T-helper 2 cell treated with Interferon-gamma antibody and Interleukin-4, amounts not matched to agents 5 μg/mL and 100 μg/mL, for 36 hours (primary cell): ENCODE measurements at regions not wholly inside any gene's neighbourhood (a gene's known extent, or its start where the extent isn't known, plus 50 kb on each side); places are given as distances from the start of the nearest gene placed in this dataset.
"Not testable (repeated sequence)": the region's sequence is repeated elsewhere in the genome, so short reads cannot be mapped to it uniquely, and the experiment has no call there.

Experiments used
- DNase-seq: peaks from one replicate; pipeline ENCODE4 v3.0.0; 2021; ENCODE audit warnings: low spot score
- H3K27ac Mint-ChIP-seq: one replicate; pipeline ENCODE4 v1.8.0; 2021; ENCODE audit warnings: mild to moderate bottlenecking, mixed read lengths
- H3K27me3 Mint-ChIP-seq: one replicate; pipeline ENCODE4 v1.8.0; 2021; ENCODE audit warnings: low read depth, mixed read lengths
- H3K36me3 Mint-ChIP-seq: one replicate; pipeline ENCODE4 v1.8.0; 2021; ENCODE audit warnings: low read depth, mixed read lengths
- H3K4me1 Mint-ChIP-seq: one replicate; pipeline ENCODE4 v1.8.0; 2021; ENCODE audit warnings: low read depth, mixed read lengths
- H3K4me3 Mint-ChIP-seq: one replicate; pipeline ENCODE4 v1.8.0; 2022; ENCODE audit warnings: mild to moderate bottlenecking, moderate library complexity, mixed read lengths
- H3K9me3 Mint-ChIP-seq: one replicate; pipeline ENCODE4 v1.8.0; 2021; ENCODE audit warnings: mixed read lengths

DNA sequence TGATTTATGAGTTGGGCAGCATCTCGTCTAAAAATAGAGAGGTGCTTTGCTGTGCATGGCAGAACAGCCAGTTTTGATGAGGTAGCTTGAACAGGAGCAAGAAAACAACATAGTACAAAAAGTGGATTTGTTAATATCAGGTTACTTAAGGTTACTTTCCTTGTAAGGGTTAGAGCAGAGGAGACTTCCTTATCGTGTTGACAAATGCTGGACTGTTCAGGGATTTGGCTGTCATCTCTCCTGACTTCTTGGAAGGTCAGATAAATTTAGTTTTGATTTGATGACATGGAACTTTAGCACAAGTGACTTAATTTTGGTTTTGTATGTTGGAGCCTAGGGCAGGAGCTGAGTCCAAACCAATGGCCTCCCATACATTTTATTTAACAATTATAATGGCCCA, 163.9 kb upstream of the ELAC2 start:
- Mint-ChIP-seq H3K27me3 (no peaks in the 10 kb centered on the region), H3K36me3 (no peaks in the 10 kb centered on the region), H3K27ac (no peak overlapping the region), H3K4me1 (no peaks in the 10 kb centered on the region), H3K9me3 (peaks cover 6% of the 10 kb centered on the region), H3K4me3 (no peak overlapping the region)
- DNase-seq = no peak

- H3K4me3 Mint-ChIP-seq = no peak overlapping the region
- H3K4me1 Mint-ChIP-seq = no peaks in the 10 kb centered on the region
- no peak overlapping the region for H3K27ac Mint-ChIP-seq
- H3K9me3 Mint-ChIP-seq = peaks cover 14% of the 10 kb centered on the region
- H3K36me3 Mint-ChIP-seq = no peaks in the 10 kb centered on the region
- DNase-seq = no peak
- H3K27me3 Mint-ChIP-seq = no peaks in the 10 kb centered on the region
Measured at GRCh38 chr17:13176436-13176835, 158.6 kb upstream of the ELAC2 start.

DNA sequence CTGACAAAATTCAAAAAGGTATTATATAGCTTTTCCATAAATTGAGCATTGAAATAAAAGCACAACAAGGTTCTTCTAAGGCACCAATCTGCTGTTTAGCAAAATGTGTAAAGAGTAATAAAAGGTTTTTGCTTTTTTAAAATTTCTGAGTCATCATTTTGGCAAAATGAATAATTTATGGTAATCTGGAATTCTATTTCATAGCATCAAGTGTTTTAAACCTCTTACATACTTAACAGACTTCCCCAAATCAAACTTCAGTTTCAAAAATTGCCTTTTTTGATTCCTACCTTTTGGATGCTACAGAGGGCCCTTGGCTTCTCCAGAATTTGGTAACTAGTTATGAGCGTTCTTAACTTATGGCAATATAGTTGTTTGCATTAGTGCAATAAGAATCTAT, 154.0 kb upstream of the ELAC2 start:
- Mint-ChIP-seq H3K9me3 (peaks cover 18% of the 10 kb centered on the region), H3K36me3 (no peaks in the 10 kb centered on the region), H3K27me3 (no peaks in the 10 kb centered on the region), H3K4me1 (no peaks in the 10 kb centered on the region), H3K4me3 (no peak overlapping the region), H3K27ac (no peak overlapping the region)
- no peak for DNase-seq

- H3K4me1 Mint-ChIP-seq = no peaks in the 10 kb centered on the region
- H3K9me3 Mint-ChIP-seq = no peaks in the 10 kb centered on the region
- no peaks in the 10 kb centered on the region for H3K27me3 Mint-ChIP-seq
- H3K27ac Mint-ChIP-seq = no peak overlapping the region
- no peaks in the 10 kb centered on the region for H3K36me3 Mint-ChIP-seq
- no peak for DNase-seq
- H3K4me3 Mint-ChIP-seq = no peak overlapping the region
Measured at GRCh38 chr17:13162361-13162760, 144.5 kb upstream of the ELAC2 start.

DNA sequence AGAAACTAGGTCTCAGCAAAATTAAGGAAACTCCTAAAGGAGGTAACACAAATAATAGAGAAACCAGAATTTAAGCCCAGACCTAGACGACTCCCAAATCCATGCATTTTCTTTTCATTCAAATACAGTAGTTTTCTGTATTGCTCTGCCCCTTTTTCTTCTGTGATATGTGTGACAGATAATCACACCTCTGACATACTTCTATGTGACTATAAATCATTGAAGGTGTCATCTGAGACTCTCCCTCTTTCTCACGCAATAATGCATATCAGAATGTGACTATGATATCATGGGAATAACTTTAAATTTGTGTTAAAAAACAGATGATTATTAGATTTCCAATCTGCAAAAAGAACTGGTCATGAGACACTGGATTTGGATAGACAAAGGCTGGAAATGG, 143.0 kb upstream of the ELAC2 start:
- no peak for DNase-seq
- H3K4me1 Mint-ChIP-seq = no peaks in the 10 kb centered on the region
- H3K9me3 Mint-ChIP-seq = no peaks in the 10 kb centered on the region
- H3K36me3 Mint-ChIP-seq = no peaks in the 10 kb centered on the region
- H3K4me3 Mint-ChIP-seq = no peak overlapping the region
- H3K27ac Mint-ChIP-seq = no peak overlapping the region
- no peaks in the 10 kb centered on the region for H3K27me3 Mint-ChIP-seq

GRCh38 chr17:13160296-13160695, 142.5 kb upstream of the ELAC2 start:
- Mint-ChIP-seq H3K36me3 (no peaks in the 10 kb centered on the region), H3K4me3 (no peak overlapping the region), H3K27me3 (no peaks in the 10 kb centered on the region), H3K27ac (no peak overlapping the region), H3K9me3 (no peaks in the 10 kb centered on the region), H3K4me1 (no peaks in the 10 kb centered on the region)
- DNase-seq = no peak

DNA sequence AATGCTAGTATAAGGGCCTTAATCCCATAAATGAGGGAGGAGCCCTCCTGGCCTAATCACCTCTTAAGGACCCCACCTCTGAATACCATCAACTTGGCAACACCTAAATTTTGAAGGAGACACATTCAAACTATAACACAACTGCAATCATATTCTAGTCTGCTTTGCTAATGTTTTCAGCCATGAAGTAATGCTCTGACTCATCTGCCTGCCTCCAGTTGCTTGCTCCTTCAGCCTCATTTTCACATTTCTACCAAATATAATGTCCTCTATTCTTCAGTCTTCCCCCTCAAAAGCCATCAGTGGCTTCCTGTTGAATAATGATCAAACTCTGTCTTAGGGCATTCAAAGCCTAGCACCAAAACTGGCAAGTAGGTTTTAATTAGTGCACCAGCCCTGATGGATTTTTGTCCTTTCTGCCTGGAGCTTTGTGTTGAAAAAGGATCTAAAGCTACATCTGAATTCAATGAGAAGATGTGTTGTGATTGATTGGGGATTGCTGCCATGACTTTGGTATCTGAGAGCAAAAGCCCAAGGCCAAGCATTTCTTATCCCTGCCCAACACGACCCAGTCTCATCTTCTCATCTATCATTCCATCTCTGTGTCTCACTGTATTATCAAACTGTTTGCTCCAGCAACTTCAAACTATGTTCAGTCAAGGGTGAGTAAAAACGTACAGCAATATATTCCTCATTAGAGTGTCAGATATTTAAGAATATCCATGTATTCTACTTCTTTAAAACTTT, 140.8 kb upstream of the ELAC2 start:
- H3K9me3 Mint-ChIP-seq = no peaks in the 10 kb centered on the region
- H3K36me3 Mint-ChIP-seq = no peaks in the 10 kb centered on the region
- H3K27ac Mint-ChIP-seq = no peak overlapping the region
- H3K27me3 Mint-ChIP-seq = no peaks in the 10 kb centered on the region
- no peak for DNase-seq
- no peak overlapping the region for H3K4me3 Mint-ChIP-seq
- no peaks in the 10 kb centered on the region for H3K4me1 Mint-ChIP-seq

DNA sequence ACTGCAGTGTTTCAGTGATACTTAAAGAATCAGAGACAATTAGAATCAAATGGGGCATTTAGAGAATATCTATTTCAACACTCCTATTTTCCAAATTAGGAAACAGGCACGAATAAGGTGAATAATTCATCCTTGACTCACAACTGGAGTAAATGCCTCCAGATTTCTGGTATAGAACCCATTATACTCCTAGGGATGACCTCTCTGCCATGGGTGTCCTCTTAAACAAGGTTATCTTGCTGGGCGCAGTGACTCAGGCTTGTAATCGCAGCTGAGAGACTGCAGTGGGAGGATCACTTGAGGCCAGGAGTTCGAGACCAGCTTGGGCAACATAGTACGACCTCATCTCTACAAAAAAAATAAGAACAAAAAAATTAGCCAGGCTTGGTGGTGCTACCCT, 139.8 kb upstream of the ELAC2 start:
- no peak for DNase-seq
- H3K36me3 Mint-ChIP-seq = no peaks in the 10 kb centered on the region
- no peaks in the 10 kb centered on the region for H3K27me3 Mint-ChIP-seq
- H3K4me3 Mint-ChIP-seq = no peak overlapping the region
- H3K9me3 Mint-ChIP-seq = no peaks in the 10 kb centered on the region
- H3K4me1 Mint-ChIP-seq = no peaks in the 10 kb centered on the region
- H3K27ac Mint-ChIP-seq = no peak overlapping the region

DNA sequence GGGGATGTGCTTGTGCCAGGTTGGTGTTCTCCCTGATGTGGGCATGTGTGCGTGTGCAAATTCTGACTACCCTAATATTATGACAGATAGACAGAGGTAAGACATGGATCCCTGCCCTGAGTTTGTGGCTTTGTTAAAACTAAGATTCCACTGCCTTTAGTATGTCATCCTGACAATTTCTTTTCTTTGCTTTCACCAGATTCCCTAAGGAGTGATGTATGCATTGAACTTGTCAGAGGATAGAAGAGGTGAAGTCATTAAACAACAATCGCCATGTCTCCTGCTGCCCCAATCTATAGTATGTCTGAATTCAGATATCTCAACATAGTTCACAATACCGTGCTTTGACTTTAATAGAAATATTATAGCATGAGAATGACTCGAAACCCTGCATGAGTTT, 137.1 kb upstream of the ELAC2 start:
- Mint-ChIP-seq H3K4me1 (no peaks in the 10 kb centered on the region), H3K27ac (no peak overlapping the region), H3K9me3 (no peaks in the 10 kb centered on the region), H3K36me3 (no peaks in the 10 kb centered on the region), H3K4me3 (no peak overlapping the region), H3K27me3 (no peaks in the 10 kb centered on the region)
- DNase-seq = no peak

DNA sequence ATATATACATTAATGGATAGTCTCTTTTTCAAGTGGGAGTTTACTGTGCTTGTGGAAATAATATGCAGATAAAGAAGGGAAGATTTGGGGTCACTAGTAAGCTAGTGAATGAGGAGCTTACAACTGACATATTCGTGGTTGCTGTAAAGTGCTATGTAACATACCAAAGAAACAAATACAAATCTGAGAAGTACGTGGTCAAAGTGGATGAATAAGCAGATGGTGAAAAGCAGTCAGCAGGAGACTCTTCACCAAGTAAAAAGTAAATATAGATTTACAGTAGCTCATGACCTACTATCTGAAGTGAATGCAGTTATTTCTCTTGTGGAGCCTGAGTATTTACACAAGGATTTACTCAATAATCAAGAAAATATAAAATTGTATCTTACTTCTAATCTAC, 136.6 kb upstream of the ELAC2 start:
- Mint-ChIP-seq H3K36me3 (no peaks in the 10 kb centered on the region), H3K27ac (no peak overlapping the region), H3K4me3 (no peak overlapping the region), H3K4me1 (no peaks in the 10 kb centered on the region), H3K9me3 (no peaks in the 10 kb centered on the region), H3K27me3 (no peaks in the 10 kb centered on the region)
- no peak for DNase-seq

DNA sequence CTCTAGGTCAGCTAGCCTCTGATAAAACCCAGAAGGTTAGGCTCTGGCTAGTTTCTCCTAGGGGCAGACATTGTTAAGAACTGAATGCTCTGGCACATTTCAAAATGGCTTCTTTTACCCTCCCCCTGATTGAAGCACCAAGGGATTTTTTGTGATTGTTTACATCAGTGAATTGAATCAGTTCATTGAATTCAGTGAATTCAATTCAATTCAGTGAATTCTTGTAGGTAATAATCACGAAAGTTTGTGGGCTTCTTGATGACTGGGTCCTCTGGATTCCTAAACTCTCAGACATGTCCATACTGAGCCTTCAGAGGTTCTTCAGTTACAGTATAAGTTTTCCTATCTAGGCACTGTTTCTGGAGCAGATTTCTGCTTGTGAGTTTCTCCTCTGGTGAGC, 135.2 kb upstream of the ELAC2 start:
- H3K27ac Mint-ChIP-seq = no peak overlapping the region
- H3K4me3 Mint-ChIP-seq = no peak overlapping the region
- no peaks in the 10 kb centered on the region for H3K27me3 Mint-ChIP-seq
- DNase-seq = no peak
- H3K9me3 Mint-ChIP-seq = no peaks in the 10 kb centered on the region
- no peaks in the 10 kb centered on the region for H3K36me3 Mint-ChIP-seq
- no peaks in the 10 kb centered on the region for H3K4me1 Mint-ChIP-seq

GRCh38 chr17:13152501-13152900, 134.7 kb upstream of the ELAC2 start:
- Mint-ChIP-seq H3K27me3 (no peaks in the 10 kb centered on the region), H3K4me3 (no peak overlapping the region), H3K27ac (no peak overlapping the region), H3K9me3 (no peaks in the 10 kb centered on the region), H3K36me3 (no peaks in the 10 kb centered on the region), H3K4me1 (no peaks in the 10 kb centered on the region)
- DNase-seq = no peak

GRCh38 chr17:13150738-13151137, 132.9 kb upstream of the ELAC2 start:
- H3K4me1 Mint-ChIP-seq, H3K4me3 Mint-ChIP-seq, H3K27me3 Mint-ChIP-seq, H3K36me3 Mint-ChIP-seq, H3K9me3 Mint-ChIP-seq, DNase-seq, H3K27ac Mint-ChIP-seq: not testable (repeated sequence)

- no peaks in the 10 kb centered on the region for H3K27me3 Mint-ChIP-seq
- H3K4me1 Mint-ChIP-seq = no peaks in the 10 kb centered on the region
- no peak overlapping the region for H3K4me3 Mint-ChIP-seq
- no peak for DNase-seq
- H3K36me3 Mint-ChIP-seq = no peaks in the 10 kb centered on the region
- peaks cover 13% of the 10 kb centered on the region for H3K9me3 Mint-ChIP-seq
- H3K27ac Mint-ChIP-seq = no peak overlapping the region
Measured at GRCh38 chr17:13143001-13143400, 125.2 kb upstream of the ELAC2 start.

DNA sequence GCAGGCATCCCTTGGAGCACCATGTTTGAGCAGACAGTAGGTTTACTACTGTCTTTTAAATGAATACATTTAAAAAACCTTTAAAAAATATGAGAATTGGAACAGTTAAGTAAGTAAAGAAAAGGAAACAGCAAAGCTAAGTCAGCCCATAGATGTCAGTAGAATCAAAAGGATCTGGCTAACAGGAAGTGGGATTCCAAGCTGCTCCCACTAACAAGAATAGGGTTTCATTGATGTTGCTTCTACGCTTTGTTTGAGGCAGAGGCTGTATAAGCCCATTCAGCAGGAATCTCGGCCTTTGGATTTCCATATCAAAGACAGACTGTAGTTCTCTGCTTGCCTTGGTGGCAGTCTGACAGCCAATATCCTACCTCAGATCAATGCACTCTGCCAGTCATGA, 122.9 kb upstream of the ELAC2 start:
- Mint-ChIP-seq H3K4me1 (no peaks in the 10 kb centered on the region), H3K27me3 (no peaks in the 10 kb centered on the region)

More for the DNA sequence above, 122.9 kb upstream of the ELAC2 start:
- H3K27ac Mint-ChIP-seq = no peak overlapping the region
- no peak overlapping the region for H3K4me3 Mint-ChIP-seq
- no peaks in the 10 kb centered on the region for H3K36me3 Mint-ChIP-seq
- DNase-seq = no peak
- H3K9me3 Mint-ChIP-seq = peaks cover 21% of the 10 kb centered on the region
